ENCODE measurements at regions not wholly inside any gene's neighbourhood (a gene's known extent, or its start where the extent isn't known, plus 50 kb on each side); places are given as distances from the start of the nearest gene placed in this dataset.

DNA sequence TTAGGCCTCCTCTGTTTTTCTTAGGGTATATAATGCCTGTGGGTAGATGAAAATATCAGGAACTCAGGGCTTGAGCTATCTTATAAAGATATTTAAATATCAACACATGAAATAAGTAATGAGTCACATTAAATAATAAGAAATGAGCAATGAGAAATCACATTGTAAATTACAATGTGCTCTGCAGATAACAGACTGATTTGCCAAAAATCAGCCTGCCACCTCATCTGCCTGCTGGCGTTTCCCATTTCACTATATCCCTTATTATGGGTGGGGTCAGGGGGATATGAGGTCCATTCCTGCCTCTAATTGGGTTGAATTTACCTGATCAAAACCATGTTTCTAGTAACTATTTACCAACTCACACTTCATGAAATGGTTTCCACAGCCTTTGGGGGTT is 335.2 kb downstream of the CDC5L start:
- no peaks in the 10 kb centered on the region for H3K4me1 Mint-ChIP-seq
- ATAC-seq (ENCODE audit: low read depth in 2 of 2) (no peak), DNase-seq (no peak)
- H3K27ac ChIP-seq (ENCODE audit: insufficient read depth, low read length, poor library complexity, severe bottlenecking) = no peak overlapping the region
- peaks cover 16% of the 10 kb centered on the region for H3K27me3 Mint-ChIP-seq
- H3K4me3 ChIP-seq (ENCODE audit: low read depth, low read length) = no peak overlapping the region
- H3K36me3 Mint-ChIP-seq = no peaks in the 10 kb centered on the region
- H3K4me1 ChIP-seq (ENCODE audit: control insufficient read depth, insufficient read depth, low read length, poor library complexity, severe bottlenecking) = no peaks in the 10 kb centered on the region
- no peaks in the 10 kb centered on the region for H3K9me3 ChIP-seq (ENCODE audit: control insufficient read depth in 2 of 2, low read length in 2 of 2)
- H3K4me3 Mint-ChIP-seq = no peak overlapping the region
- H3K27ac Mint-ChIP-seq = no peak overlapping the region
- H3K27me3 ChIP-seq (ENCODE audit: control insufficient read depth, insufficient read depth, low read length) = peaks cover 9% of the 10 kb centered on the region
- no peaks in the 10 kb centered on the region for H3K36me3 ChIP-seq (ENCODE audit: control insufficient read depth, insufficient read depth, low read length)
- peaks cover 0 to 1% (median 0%) of the 10 kb centered on the region in 7 donors for H3K9me3 Mint-ChIP-seq

DNA sequence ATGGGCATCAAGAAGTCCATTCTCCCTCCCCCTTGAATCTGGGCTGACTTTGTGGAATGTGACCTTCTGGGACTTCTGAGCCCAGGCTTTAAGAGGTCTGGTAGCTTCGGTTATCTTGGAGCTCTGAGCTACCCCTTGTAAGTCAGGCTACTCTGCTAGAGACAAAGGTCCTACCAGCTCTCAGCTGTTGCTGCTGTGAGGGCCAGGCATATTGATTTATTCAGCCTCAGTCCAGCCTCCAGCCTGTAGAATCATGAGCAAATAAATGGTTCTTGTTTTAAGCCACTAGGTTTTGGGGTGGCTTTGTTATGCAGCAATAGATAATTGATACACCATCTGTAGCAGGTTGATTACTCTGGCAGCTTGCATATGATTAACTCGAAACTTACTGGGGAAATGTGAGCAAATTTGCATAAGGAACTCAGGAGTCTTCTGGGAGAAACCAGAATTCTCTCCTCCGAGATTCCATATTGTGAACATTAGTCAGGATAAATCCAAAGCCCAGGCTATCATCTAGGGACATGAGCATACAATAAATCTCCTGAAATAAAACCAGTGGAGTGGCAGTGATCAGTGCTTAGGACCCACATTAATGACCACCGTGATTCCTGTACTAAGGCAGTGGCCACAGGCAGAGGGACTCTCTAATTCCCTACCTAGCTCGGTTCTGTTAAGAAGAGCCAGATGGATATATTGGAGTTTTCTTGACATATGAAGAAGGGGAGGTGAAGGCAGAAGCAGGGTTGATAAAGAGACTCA is 336.1 kb downstream of the CDC5L start:
- peaks cover 8% of the 10 kb centered on the region for H3K27me3 ChIP-seq (ENCODE audit: control insufficient read depth, insufficient read depth, low read length)
- DNase-seq (no peak), ATAC-seq (ENCODE audit: low read depth in 2 of 2) (no peak)
- peaks cover 0 to 1% (median 0%) of the 10 kb centered on the region in 7 donors for H3K9me3 Mint-ChIP-seq
- peaks cover 8% of the 10 kb centered on the region for H3K27me3 Mint-ChIP-seq
- H3K36me3 ChIP-seq (ENCODE audit: control insufficient read depth, insufficient read depth, low read length) = no peaks in the 10 kb centered on the region
- no peaks in the 10 kb centered on the region for H3K4me1 Mint-ChIP-seq
- H3K27ac ChIP-seq (ENCODE audit: insufficient read depth, low read length, poor library complexity, severe bottlenecking) = no peak overlapping the region
- H3K4me3 Mint-ChIP-seq = no peak overlapping the region
- no peak overlapping the region for H3K4me3 ChIP-seq (ENCODE audit: low read depth, low read length)
- no peaks in the 10 kb centered on the region for H3K9me3 ChIP-seq (ENCODE audit: control insufficient read depth in 2 of 2, low read length in 2 of 2)
- no peaks in the 10 kb centered on the region for H3K4me1 ChIP-seq (ENCODE audit: control insufficient read depth, insufficient read depth, low read length, poor library complexity, severe bottlenecking)
- H3K27ac Mint-ChIP-seq = no peak overlapping the region
- no peaks in the 10 kb centered on the region for H3K36me3 Mint-ChIP-seq

DNA sequence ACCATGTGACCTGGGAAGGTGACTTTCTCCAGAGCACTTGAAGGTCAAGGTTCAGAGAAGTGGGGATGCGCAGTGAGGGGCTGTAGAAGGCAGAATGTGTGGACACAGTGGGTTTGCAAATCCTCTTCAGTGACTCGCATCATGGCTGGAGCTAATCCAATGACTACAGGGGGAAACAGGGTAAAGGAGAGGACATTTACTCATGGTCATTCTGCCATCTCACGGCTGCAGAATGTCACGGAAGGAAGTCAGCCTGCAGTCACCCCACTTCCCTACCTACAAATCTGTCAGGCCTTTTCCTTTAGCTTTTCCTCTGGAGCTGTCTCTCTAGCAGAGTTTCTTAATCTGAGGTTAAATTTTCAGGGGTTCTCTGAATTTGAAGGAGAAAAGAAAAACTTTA is 337.6 kb downstream of the CDC5L start:
- Mint-ChIP-seq H3K27ac (no peak overlapping the region), H3K4me3 (no peak overlapping the region), H3K27me3 (peaks cover 8% of the 10 kb centered on the region), H3K4me1 (no peaks in the 10 kb centered on the region), H3K36me3 (no peaks in the 10 kb centered on the region), H3K9me3 (peaks cover 0 to 1% (median 0%) of the 10 kb centered on the region in 7 donors)
- no peaks in the 10 kb centered on the region for H3K4me1 ChIP-seq (ENCODE audit: control insufficient read depth, insufficient read depth, low read length, poor library complexity, severe bottlenecking)
- H3K27me3 ChIP-seq (ENCODE audit: control insufficient read depth, insufficient read depth, low read length) = peaks cover 5% of the 10 kb centered on the region
- H3K36me3 ChIP-seq (ENCODE audit: control insufficient read depth, insufficient read depth, low read length) = no peaks in the 10 kb centered on the region
- no peak overlapping the region for H3K27ac ChIP-seq (ENCODE audit: insufficient read depth, low read length, poor library complexity, severe bottlenecking)
- DNase-seq (no peak), ATAC-seq (ENCODE audit: low read depth in 2 of 2) (no peak)
- no peak overlapping the region for H3K4me3 ChIP-seq (ENCODE audit: low read depth, low read length)
- no peaks in the 10 kb centered on the region for H3K9me3 ChIP-seq (ENCODE audit: control insufficient read depth in 2 of 2, low read length in 2 of 2)

GRCh38 chr6:44727651-44728630 is 340.4 kb downstream of the CDC5L start:
- Mint-ChIP-seq H3K27me3 (peaks cover 9% of the 10 kb centered on the region), H3K4me3 (no peak overlapping the region), H3K4me1 (no peaks in the 10 kb centered on the region), H3K27ac (no peak overlapping the region), H3K36me3 (no peaks in the 10 kb centered on the region), H3K9me3 (no peaks in the 10 kb centered on the region)
- no peak for ATAC-seq (ENCODE audit: low read depth in 2 of 2)
- H3K27ac ChIP-seq (ENCODE audit: insufficient read depth, low read length, poor library complexity, severe bottlenecking) = no peak overlapping the region
- H3K9me3 ChIP-seq (ENCODE audit: control insufficient read depth in 2 of 2, low read length in 2 of 2) = no peaks in the 10 kb centered on the region
- H3K4me1 ChIP-seq (ENCODE audit: control insufficient read depth, insufficient read depth, low read length, poor library complexity, severe bottlenecking) = no peaks in the 10 kb centered on the region
- DNase-seq = no peak
- no peak overlapping the region for H3K4me3 ChIP-seq (ENCODE audit: low read depth, low read length)
- H3K36me3 ChIP-seq (ENCODE audit: control insufficient read depth, insufficient read depth, low read length) = no peaks in the 10 kb centered on the region
- peaks cover 2% of the 10 kb centered on the region for H3K27me3 ChIP-seq (ENCODE audit: control insufficient read depth, insufficient read depth, low read length)

- ATAC-seq (ENCODE audit: low read depth in 2 of 2) (no peak), DNase-seq (no peak)
- Mint-ChIP-seq H3K4me1 (no peaks in the 10 kb centered on the region), H3K27me3 (peaks cover 9% of the 10 kb centered on the region), H3K9me3 (no peaks in the 10 kb centered on the region), H3K36me3 (no peaks in the 10 kb centered on the region), H3K4me3 (no peak overlapping the region), H3K27ac (peak overlapping the region in 1 of 3 donors; percentile 44)
- Histone ChIP-seq H3K36me3 (ENCODE audit: control insufficient read depth, insufficient read depth, low read length) (no peaks in the 10 kb centered on the region), H3K27me3 (ENCODE audit: control insufficient read depth, insufficient read depth, low read length) (no peaks in the 10 kb centered on the region), H3K4me3 (ENCODE audit: low read depth, low read length) (no peak overlapping the region), H3K9me3 (ENCODE audit: control insufficient read depth in 2 of 2, low read length in 2 of 2) (no peaks in the 10 kb centered on the region), H3K27ac (ENCODE audit: insufficient read depth, low read length, poor library complexity, severe bottlenecking) (no peak overlapping the region), H3K4me1 (ENCODE audit: control insufficient read depth, insufficient read depth, low read length, poor library complexity, severe bottlenecking) (no peaks in the 10 kb centered on the region)
Measured at GRCh38 chr6:44730771-44731391, 343.4 kb downstream of the CDC5L start.

- peaks cover 5% of the 10 kb centered on the region for H3K27me3 Mint-ChIP-seq
- no peaks in the 10 kb centered on the region for H3K4me1 ChIP-seq (ENCODE audit: control insufficient read depth, insufficient read depth, low read length, poor library complexity, severe bottlenecking)
Measured at GRCh38 chr6:44731485-44732095, 344.1 kb downstream of the CDC5L start.

GRCh38 chr6:44732243-44732642 is 344.7 kb downstream of the CDC5L start:
- H3K9me3 Mint-ChIP-seq = no peaks in the 10 kb centered on the region
- Histone ChIP-seq H3K4me3 (ENCODE audit: low read depth, low read length) (no peak overlapping the region), H3K27ac (ENCODE audit: insufficient read depth, low read length, poor library complexity, severe bottlenecking) (no peak overlapping the region), H3K9me3 (ENCODE audit: control insufficient read depth in 2 of 2, low read length in 2 of 2) (no peaks in the 10 kb centered on the region), H3K27me3 (ENCODE audit: control insufficient read depth, insufficient read depth, low read length) (no peaks in the 10 kb centered on the region), H3K4me1 (ENCODE audit: control insufficient read depth, insufficient read depth, low read length, poor library complexity, severe bottlenecking) (no peaks in the 10 kb centered on the region), H3K36me3 (ENCODE audit: control insufficient read depth, insufficient read depth, low read length) (no peaks in the 10 kb centered on the region)
- DNase-seq (no peak), ATAC-seq (ENCODE audit: low read depth in 2 of 2) (no peak)
- H3K36me3 Mint-ChIP-seq = no peaks in the 10 kb centered on the region
- H3K4me1 Mint-ChIP-seq = no peaks in the 10 kb centered on the region
- peaks cover 5% of the 10 kb centered on the region for H3K27me3 Mint-ChIP-seq
- no peak overlapping the region for H3K27ac Mint-ChIP-seq
- no peak overlapping the region for H3K4me3 Mint-ChIP-seq

More at GRCh38 chr6:44731485-44732095, 344.1 kb downstream of the CDC5L start:
- H3K4me3 ChIP-seq (ENCODE audit: low read depth, low read length) = no peak overlapping the region
- H3K27ac ChIP-seq (ENCODE audit: insufficient read depth, low read length, poor library complexity, severe bottlenecking) = no peak overlapping the region
- ATAC-seq (ENCODE audit: low read depth in 2 of 2) (no peak), DNase-seq (no peak)
- H3K9me3 Mint-ChIP-seq = no peaks in the 10 kb centered on the region
- no peaks in the 10 kb centered on the region for H3K4me1 Mint-ChIP-seq
- no peak overlapping the region for H3K27ac Mint-ChIP-seq
- H3K9me3 ChIP-seq (ENCODE audit: control insufficient read depth in 2 of 2, low read length in 2 of 2) = no peaks in the 10 kb centered on the region
- no peaks in the 10 kb centered on the region for H3K36me3 ChIP-seq (ENCODE audit: control insufficient read depth, insufficient read depth, low read length)
- no peaks in the 10 kb centered on the region for H3K27me3 ChIP-seq (ENCODE audit: control insufficient read depth, insufficient read depth, low read length)
- no peaks in the 10 kb centered on the region for H3K36me3 Mint-ChIP-seq
- no peak overlapping the region for H3K4me3 Mint-ChIP-seq

Measured in CD4-positive, CD25-positive, alpha-beta regulatory T cell (primary cell).